ENCODE measurements at regions not wholly inside any gene's neighbourhood (a gene's known extent, or its start where the extent isn't known, plus 50 kb on each side); places are given as distances from the start of the nearest gene placed in this dataset.

DNA sequence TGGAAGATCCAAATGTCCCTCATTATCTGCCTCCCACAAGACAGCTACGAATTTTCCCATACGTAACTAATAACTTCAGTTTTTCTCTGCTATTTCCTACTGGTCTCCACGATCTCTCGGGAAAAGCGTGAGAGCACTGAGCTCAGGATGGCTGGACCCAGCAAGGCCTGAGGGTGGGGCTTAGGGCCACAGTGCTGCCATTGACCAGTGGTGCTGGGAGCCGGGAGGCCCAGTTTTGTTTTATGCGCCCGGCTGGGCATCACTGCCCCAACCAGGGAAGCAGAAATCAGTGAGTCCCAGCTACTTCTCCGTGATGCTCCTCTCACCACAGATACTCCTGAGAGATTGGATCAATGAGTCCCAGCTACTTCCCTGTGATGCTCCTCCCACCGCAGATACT lies 238.4 kb downstream of the LY86 start:
- TF ChIP-seq, protein P1, sequence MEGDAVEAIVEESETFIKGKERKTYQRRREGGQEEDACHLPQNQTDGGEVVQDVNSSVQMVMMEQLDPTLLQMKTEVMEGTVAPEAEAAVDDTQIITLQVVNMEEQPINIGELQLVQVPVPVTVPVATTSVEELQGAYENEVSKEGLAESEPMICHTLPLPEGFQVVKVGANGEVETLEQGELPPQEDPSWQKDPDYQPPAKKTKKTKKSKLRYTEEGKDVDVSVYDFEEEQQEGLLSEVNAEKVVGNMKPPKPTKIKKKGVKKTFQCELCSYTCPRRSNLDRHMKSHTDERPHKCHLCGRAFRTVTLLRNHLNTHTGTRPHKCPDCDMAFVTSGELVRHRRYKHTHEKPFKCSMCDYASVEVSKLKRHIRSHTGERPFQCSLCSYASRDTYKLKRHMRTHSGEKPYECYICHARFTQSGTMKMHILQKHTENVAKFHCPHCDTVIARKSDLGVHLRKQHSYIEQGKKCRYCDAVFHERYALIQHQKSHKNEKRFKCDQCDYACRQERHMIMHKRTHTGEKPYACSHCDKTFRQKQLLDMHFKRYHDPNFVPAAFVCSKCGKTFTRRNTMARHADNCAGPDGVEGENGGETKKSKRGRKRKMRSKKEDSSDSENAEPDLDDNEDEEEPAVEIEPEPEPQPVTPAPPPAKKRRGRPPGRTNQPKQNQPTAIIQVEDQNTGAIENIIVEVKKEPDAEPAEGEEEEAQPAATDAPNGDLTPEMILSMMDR (conservative IDR thresholded peaks at IDR 0.05): no peak
- no peak for TF ChIP-seq ZFX (IDR thresholded peaks at IDR 0.05)
